H1 (cell line): ENCODE measurements at regions not wholly inside any gene's neighbourhood (a gene's known extent, or its start where the extent isn't known, plus 50 kb on each side); places are given as distances from the start of the nearest gene placed in this dataset.

Experiments
- CTCF ChIA-PET: fragments of 300-600 bp; sonication (Branson Sonifier 250); formaldehyde crosslinking; loops from one replicate; lab custom pipeline; 2021; ENCODE audit not compliant: partially characterized antibody; lab: Charles Lee
- POLR2A ChIA-PET: fragments of 300-600 bp; sonication (Branson Sonifier 250); formaldehyde crosslinking; loops from one replicate; lab custom pipeline; 2021; ENCODE audit warnings: inconsistent platforms; ENCODE audit not compliant: partially characterized antibody; lab: Charles Lee
- DNase-seq, 2 experiments: peaks; one replicate each; pipeline versions ENCODE4 v3.0.0 to v3.0.0-alpha.2; 2010 to 2022; ENCODE audit warnings: low spot score in 2 of 2, low read depth in 1 of 2, mixed read lengths in 1 of 2
- FAIRE-seq: peaks from 2 replicates; lab custom pipeline; 2011; peaks lifted over from hg19 to GRCh38; lab: Jason Lieb, UNC
- H2AFZ ChIP-seq: 2 replicates; pipeline ENCODE4 v1.8.1; 2012; ENCODE audit warnings: low read length, inconsistent platforms
- H2AK5ac ChIP-seq: 2 replicates; pipeline ENCODE4 v1.6.1; 2013; ENCODE audit warnings: low read depth, low read length
- H2BK120ac ChIP-seq: replicated peaks from 2 replicates; pipeline ENCODE3; 2013; ENCODE audit warnings: low read depth, low read length, inconsistent platforms
- H2BK12ac ChIP-seq: 2 replicates; pipeline ENCODE4 v1.6.1; 2013; ENCODE audit warnings: low read depth, low read length
- H2BK15ac ChIP-seq: 2 replicates; pipeline ENCODE4 v1.6.1; 2013; ENCODE audit warnings: low read length
- H2BK20ac ChIP-seq: 2 replicates; pipeline ENCODE4 v1.6.1; 2013; ENCODE audit warnings: low read length
- H2BK5ac ChIP-seq: 2 replicates; pipeline ENCODE4 v1.6.1; 2013; ENCODE audit warnings: low read depth, low read length
- H3K14ac ChIP-seq: 2 replicates; pipeline ENCODE4 v1.6.1; 2013; ENCODE audit warnings: inconsistent platforms; ENCODE audit not compliant: insufficient read length
- H3K18ac ChIP-seq: 2 replicates; pipeline ENCODE4 v1.6.1; 2013; ENCODE audit warnings: low read length; ENCODE audit errors: extremely low read depth
- H3K23ac ChIP-seq: 2 replicates; pipeline ENCODE4 v1.6.1; 2013; ENCODE audit warnings: inconsistent platforms; ENCODE audit not compliant: insufficient read length
- H3K23me2 ChIP-seq: 2 replicates; pipeline ENCODE4 v1.6.1; 2013; ENCODE audit warnings: low read depth, low read length
- H3K27ac ChIP-seq: 2 replicates; pipeline ENCODE4 v1.6.1; 2011; ENCODE audit warnings: low read depth, low read length, inconsistent platforms
- H3K27me3 ChIP-seq, 4 experiments: replicated peaks in 1 of 4; 1 replicate in 1 of 4; 2 replicates in 3 of 4; pipeline versions ENCODE4 v1.6.1 to v1.8.1; 2011 to 2013; ENCODE audit warnings: low read length in 3 of 4, mild to moderate bottlenecking in 3 of 4, inconsistent platforms in 2 of 4, mixed read lengths in 2 of 4, moderate library complexity in 1 of 4; ENCODE audit not compliant: control insufficient read depth in 3 of 4, insufficient read depth in 3 of 4; ENCODE audit errors: extremely low read depth in 1 of 4
- H3K36me3 ChIP-seq, 4 experiments: 2 replicates each; pipeline versions ENCODE4 v1.6.1 to v1.8.1; 2011 to 2013; ENCODE audit warnings: mild to moderate bottlenecking in 4 of 4, low read length in 3 of 4, moderate library complexity in 2 of 4, control low read depth in 1 of 4, inconsistent platforms in 1 of 4; ENCODE audit not compliant: insufficient read depth in 4 of 4, control insufficient read depth in 2 of 4
- H3K4ac ChIP-seq: replicated peaks from 2 replicates; pipeline ENCODE3; 2013; ENCODE audit warnings: low read length, low read depth, mixed read lengths, inconsistent platforms; ENCODE audit not compliant: insufficient read length
- H3K4me1 ChIP-seq, 4 experiments: replicated peaks in 1 of 4; 1 replicate in 1 of 4; 2 replicates in 3 of 4; pipeline versions ENCODE4 v1.6.1 to v1.8.1; 2011 to 2013; ENCODE audit warnings: low read length in 3 of 4, inconsistent platforms in 2 of 4, mixed read lengths in 1 of 4; ENCODE audit not compliant: insufficient read depth in 4 of 4, control insufficient read depth in 3 of 4
- H3K4me2 ChIP-seq, 2 experiments: 2 replicates each; pipeline versions ENCODE4 v1.6.1 to v1.8.1; 2011 to 2013; ENCODE audit warnings: low read depth in 2 of 2, low read length in 2 of 2, control low read depth in 1 of 2, inconsistent platforms in 1 of 2, mild to moderate bottlenecking in 1 of 2; ENCODE audit not compliant: insufficient read depth in 1 of 2
- H3K4me3 ChIP-seq, 4 experiments: fragments of 200-600, 300-600 bp in 1 of 4; sonication (generic), shearing (Covaris generic), sonication (Bioruptor Twin) in 1 of 4; 2 replicates each; pipeline versions ENCODE4 v1.5.1 to v1.8.1; 2011 to 2016; ENCODE audit warnings: low read length in 4 of 4, low read depth in 3 of 4, control low read depth in 2 of 4, inconsistent platforms in 2 of 4, mild to moderate bottlenecking in 2 of 4, mixed read lengths in 1 of 4, moderate library complexity in 1 of 4; ENCODE audit not compliant: insufficient read depth in 2 of 4; ENCODE audit errors: extremely low read depth in 1 of 4
- H3K56ac ChIP-seq: replicated peaks from 2 replicates; pipeline ENCODE3; 2013; ENCODE audit warnings: low read depth, mild to moderate bottlenecking, mixed read lengths, low read length, inconsistent platforms; ENCODE audit not compliant: insufficient read length
- H3K79me1 ChIP-seq: 2 replicates; pipeline ENCODE4 v1.6.1; 2013; ENCODE audit warnings: low read depth, low read length, control low read depth
- H3K79me2 ChIP-seq, 2 experiments: 2 replicates each; pipeline versions ENCODE4 v1.6.1 to v1.8.1; 2012 to 2013; ENCODE audit warnings: low read length in 2 of 2, mild to moderate bottlenecking in 2 of 2, inconsistent platforms in 1 of 2; ENCODE audit not compliant: insufficient read depth in 2 of 2, control insufficient read depth in 1 of 2
- H3K9ac ChIP-seq, 4 experiments: replicated peaks in 1 of 4; 1 replicate in 1 of 4; 2 replicates in 3 of 4; pipeline versions ENCODE4 v1.6.1 to v1.8.1; 2011 to 2013; ENCODE audit warnings: low read depth in 3 of 4, low read length in 3 of 4, control low read depth in 2 of 4, mild to moderate bottlenecking in 2 of 4, moderate library complexity in 2 of 4, inconsistent platforms in 1 of 4; ENCODE audit errors: extremely low read depth in 1 of 4
- H3K9me3 ChIP-seq, 2 experiments: 2 replicates each; pipeline versions ENCODE4 v1.6.1 to v1.8.1; 2012 to 2013; ENCODE audit warnings: mild to moderate bottlenecking in 2 of 2, moderate library complexity in 2 of 2, control low read depth in 1 of 2, inconsistent platforms in 1 of 2, low read depth in 1 of 2, low read length in 1 of 2, mixed read lengths in 1 of 2; ENCODE audit not compliant: insufficient read depth in 2 of 2
- H4K20me1 ChIP-seq, 2 experiments: replicated peaks in 1 of 2; 2 replicates each; pipeline versions ENCODE3 to v1.8.1; 2011 to 2013; ENCODE audit warnings: inconsistent platforms in 2 of 2, low read length in 2 of 2, mild to moderate bottlenecking in 1 of 2; ENCODE audit not compliant: insufficient read depth in 2 of 2, control insufficient read depth in 1 of 2
- H4K5ac ChIP-seq: 2 replicates; pipeline ENCODE4 v1.6.1; 2013; ENCODE audit warnings: low read length, low read depth, mixed read lengths, inconsistent platforms; ENCODE audit not compliant: insufficient read length
- H4K8ac ChIP-seq: 2 replicates; pipeline ENCODE4 v1.8.0; 2013; ENCODE audit warnings: mild to moderate bottlenecking, moderate library complexity, low read length, inconsistent platforms; ENCODE audit not compliant: insufficient read depth; ENCODE audit errors: extremely low read depth
- H4K91ac ChIP-seq: replicated peaks from 2 replicates; pipeline ENCODE3; 2013; ENCODE audit warnings: low read length, mixed read lengths, inconsistent platforms; ENCODE audit not compliant: insufficient read length
- CHD1 ChIP-seq: IDR thresholded peaks from 2 replicates; pipeline ENCODE4 v1.6.1; 2012; ENCODE audit warnings: low read depth, low read length, improper control_type of control experiment
- CTCF ChIP-seq, 3 experiments: IDR thresholded peaks; 1 replicate in 2 of 3; 2 replicates in 1 of 3; pipeline versions ENCODE4 v1.5.1 to v1.6.1; 2011; ENCODE audit warnings: low read length in 3 of 3, mild to moderate bottlenecking in 3 of 3, inconsistent platforms in 2 of 3, low read depth in 1 of 3, moderate library complexity in 1 of 3; ENCODE audit not compliant: insufficient read depth in 1 of 3; ENCODE audit errors: control extremely low read depth in 1 of 3
- EP300 ChIP-seq, 2 experiments: IDR thresholded peaks; 1 replicate in 1 of 2; 2 replicates in 1 of 2; pipeline ENCODE4 v1.6.1; 2011 to 2012; ENCODE audit warnings: low read depth in 2 of 2, low read length in 2 of 2, mild to moderate bottlenecking in 2 of 2, borderline replicate concordance in 1 of 2, inconsistent platforms in 1 of 2, moderate library complexity in 1 of 2
- HDAC2 ChIP-seq, 2 experiments: fragments of 300-600 bp in 1 of 2; sonication (generic) in 1 of 2; IDR thresholded peaks; 2 replicates each; pipeline ENCODE4 v1.6.1; 2011 to 2012; ENCODE audit warnings: low read depth in 2 of 2, low read length in 2 of 2, mild to moderate bottlenecking in 2 of 2, moderate library complexity in 2 of 2, borderline replicate concordance in 1 of 2, inconsistent platforms in 1 of 2
- JUND ChIP-seq: IDR thresholded peaks from 2 replicates; pipeline ENCODE4 v1.6.1; 2011; ENCODE audit warnings: mild to moderate bottlenecking, improper control_type of control experiment, low read length
- MAFK ChIP-seq: IDR thresholded peaks from 2 replicates; pipeline ENCODE4 v1.6.1; 2012; ENCODE audit warnings: low read depth, mild to moderate bottlenecking, improper control_type of control experiment, low read length
- RNF2 ChIP-seq: fragments of 200-900, 300-1000 bp; sonication (generic); IDR thresholded peaks from 2 replicates; pipeline ENCODE4 v1.7.1; 2016; ENCODE audit warnings: borderline replicate concordance, low read depth, mild to moderate bottlenecking, antibody characterized with exemption, low read length; ENCODE audit not compliant: poor library complexity, severe bottlenecking; ENCODE audit errors: missing control alignments
- SAP30 ChIP-seq: fragments of 300-600 bp; sonication (generic); IDR thresholded peaks from 2 replicates; pipeline ENCODE4 v1.7.1; 2012; ENCODE audit warnings: low read length, moderate library complexity, mild to moderate bottlenecking, inconsistent platforms; ENCODE audit not compliant: insufficient read depth, insufficient replicate concordance
- SP1 ChIP-seq: IDR thresholded peaks from 2 replicates; pipeline ENCODE4 v1.6.1; 2011; ENCODE audit warnings: low read depth, low read length
- SP4 ChIP-seq: IDR thresholded peaks from 2 replicates; pipeline ENCODE4 v1.6.1; 2012; ENCODE audit warnings: low read length, inconsistent platforms
- SRF ChIP-seq: IDR thresholded peaks from 2 replicates; pipeline ENCODE4 v1.6.1; 2011; ENCODE audit warnings: mild to moderate bottlenecking, low read depth, low read length, moderate library complexity
- WGBS, 2 experiments: shearing (Covaris generic) in 1 of 2; methylation state at CpG; one replicate each; pipeline versions ENCODE4 v1.1.6 to v1.1.7; 2013 to 2015; ENCODE audit warnings: low lambda C conversion rate in 2 of 2, mixed read lengths in 2 of 2, inconsistent platforms in 1 of 2, low coverage in 1 of 2, missing lambda C conversion rate in 1 of 2; ENCODE audit not compliant: insufficient replicate concordance in 2 of 2, insufficient coverage in 1 of 2, insufficient read length in 1 of 2; ENCODE audit errors: extremely low coverage in 1 of 2, missing lambda C conversion rate in 1 of 2; 5-methylcytosine and 5-hydroxymethylcytosine counted together

GRCh38 chr2:12045864-12046291 lies 299.4 kb downstream of the LPIN1 start:
- H3K23me2 ChIP-seq, result no peaks in the 10 kb centered on the region
- H3K27ac ChIP-seq, result no peak overlapping the region
- no peak overlapping the region for H2BK12ac ChIP-seq
- no peak overlapping the region for H3K56ac ChIP-seq
- H3K27me3 ChIP-seq, result no peaks in the 10 kb centered on the region
- no peaks in the 10 kb centered on the region for H3K36me3 ChIP-seq
- no peak overlapping the region for H3K4me3 ChIP-seq
- peak overlapping the region; percentile 71 for H4K91ac ChIP-seq
- H2AFZ ChIP-seq, result no peak overlapping the region
- no peak overlapping the region for H3K18ac ChIP-seq
- ChIA-PET POLR2A (interaction anchor here (0.7 kb wide), 1 partner anchor 14 kb away, joined by 3 read pairs; no protein-coding TSS in a partner anchor), CTCF (interaction anchor here (0.6 to 2.3 kb wide), 5 partner anchors 11 to 1217 kb away, joined by 3 to 11 read pairs (median 3); no protein-coding TSS in a partner anchor)
- no peak for DNase-seq
- H3K79me1 ChIP-seq, result no peaks in the 10 kb centered on the region
- no peak overlapping the region for H2BK5ac ChIP-seq
- H3K4ac ChIP-seq, result no peak overlapping the region
- no peaks in the 10 kb centered on the region for H3K9me3 ChIP-seq
- no peak overlapping the region for H3K9ac ChIP-seq
- H3K4me1 ChIP-seq, result 0 out of 7 replicates have a peak, but pooled peaks cover 0 to 2% (median 0%) of the 10 kb centered on the region in 4 experiments
- H3K23ac ChIP-seq, result no peak overlapping the region
- no peak for FAIRE-seq
- H3K79me2 ChIP-seq, result no peaks in the 10 kb centered on the region
- no peak overlapping the region for H2BK120ac ChIP-seq
- no peak overlapping the region for H4K8ac ChIP-seq
- no peak overlapping the region for H2AK5ac ChIP-seq
- H4K20me1 ChIP-seq, result no peaks in the 10 kb centered on the region
- no peak overlapping the region for H2BK20ac ChIP-seq
- no peak overlapping the region for H2BK15ac ChIP-seq
- no peak overlapping the region for H4K5ac ChIP-seq
- H3K4me2 ChIP-seq, result no peak overlapping the region
- WGBS, 2 experiments, result 93% methylated on average over 9 of the region's 9 CpGs; no CpG with 5 or more reads in 1 of the 2 experiments
- H3K14ac ChIP-seq, result no peak overlapping the region
- TF ChIP-seq RNF2 (no peak), SAP30 (no peak), CHD1 (no peak), EP300 (IDR thresholded peaks at IDR 0.05; ENCODE audit: borderline replicate concordance in 1 of 2, low read depth in 2 of 2, low read length in 2 of 2) (no peak), MAFK (no peak), SP1 (no peak), SRF (no peak), SP4 (no peak), CTCF (IDR thresholded peaks at IDR 0.05; ENCODE audit: control extremely low read depth in 1 of 3, insufficient read depth in 1 of 3, low read depth in 1 of 3, low read length in 3 of 3) (no peak), JUND (no peak), HDAC2 (IDR thresholded peaks at IDR 0.05; ENCODE audit: borderline replicate concordance in 1 of 2, low read depth in 2 of 2, low read length in 2 of 2) (no peak)
